GM13977 (cell line): ENCODE measurements at regions not wholly inside any gene's neighbourhood (a gene's known extent, or its start where the extent isn't known, plus 50 kb on each side); places are given as distances from the start of the nearest gene placed in this dataset.

Experiments
- DNase-seq: peaks from one replicate; pipeline ENCODE4 v3.0.0; 2012; ENCODE audit warnings: low spot score
- in situ Hi-C: fragments of 300-500 bp; cut with MboI; formaldehyde crosslinking; loops from one replicate; pipeline ENCODE4 v1.12.0; 2022; ENCODE audit warnings: low sequenced_read_pairs, low pct_unique_long_range_greater_than_20kb, mixed read lengths, inconsistent platforms; ENCODE audit not compliant: unreplicated experiment
- TF ChIP-seq, protein P1 (sequence below): IDR thresholded peaks from 2 replicates; pipeline ENCODE4 v1.5.1; 2012; ENCODE audit warnings: mild to moderate bottlenecking, control low read depth; ENCODE audit not compliant: insufficient read depth; ENCODE audit errors: extremely low read depth, missing control alignments

GRCh38 chr19:29029268-29029958, 183.5 kb downstream of the UQCRFS1 start:
- DNase-seq = no peak
- in situ Hi-C loops = no loop called here
- TF ChIP-seq, protein P1, sequence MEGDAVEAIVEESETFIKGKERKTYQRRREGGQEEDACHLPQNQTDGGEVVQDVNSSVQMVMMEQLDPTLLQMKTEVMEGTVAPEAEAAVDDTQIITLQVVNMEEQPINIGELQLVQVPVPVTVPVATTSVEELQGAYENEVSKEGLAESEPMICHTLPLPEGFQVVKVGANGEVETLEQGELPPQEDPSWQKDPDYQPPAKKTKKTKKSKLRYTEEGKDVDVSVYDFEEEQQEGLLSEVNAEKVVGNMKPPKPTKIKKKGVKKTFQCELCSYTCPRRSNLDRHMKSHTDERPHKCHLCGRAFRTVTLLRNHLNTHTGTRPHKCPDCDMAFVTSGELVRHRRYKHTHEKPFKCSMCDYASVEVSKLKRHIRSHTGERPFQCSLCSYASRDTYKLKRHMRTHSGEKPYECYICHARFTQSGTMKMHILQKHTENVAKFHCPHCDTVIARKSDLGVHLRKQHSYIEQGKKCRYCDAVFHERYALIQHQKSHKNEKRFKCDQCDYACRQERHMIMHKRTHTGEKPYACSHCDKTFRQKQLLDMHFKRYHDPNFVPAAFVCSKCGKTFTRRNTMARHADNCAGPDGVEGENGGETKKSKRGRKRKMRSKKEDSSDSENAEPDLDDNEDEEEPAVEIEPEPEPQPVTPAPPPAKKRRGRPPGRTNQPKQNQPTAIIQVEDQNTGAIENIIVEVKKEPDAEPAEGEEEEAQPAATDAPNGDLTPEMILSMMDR = no peak

DNA sequence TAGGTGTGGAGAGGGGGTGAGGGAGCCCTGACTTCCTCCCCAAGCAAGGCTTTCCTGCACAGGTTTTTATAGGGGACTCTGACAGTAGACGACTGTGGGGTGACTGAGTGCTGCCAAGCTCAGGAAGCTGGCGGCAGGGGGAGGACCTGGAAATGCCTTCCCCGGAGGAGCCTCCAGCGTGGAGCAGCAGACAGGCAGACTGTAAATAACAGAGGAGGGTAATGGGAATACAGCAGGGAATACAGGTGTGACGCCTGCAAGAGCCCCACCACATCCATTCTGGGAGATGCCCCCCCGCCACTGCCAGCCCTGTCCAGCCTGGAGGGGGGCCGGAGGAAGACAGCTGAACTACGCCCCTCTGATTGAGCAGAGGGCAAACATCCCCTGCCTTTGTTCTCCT, 190.4 kb downstream of the UQCRFS1 start:
- TF ChIP-seq, protein P1 = no peak
- DNase-seq = no peak
- in situ Hi-C loops = no loop called here

- DNase-seq = no peak
Measured at GRCh38 chr19:29022165-29022564, 190.8 kb downstream of the UQCRFS1 start.

GRCh38 chr19:29021232-29021916, 191.6 kb downstream of the UQCRFS1 start:
- no peak for DNase-seq
- in situ Hi-C loops = no loop called here
- TF ChIP-seq, protein P1 = no peak

More at GRCh38 chr19:29022165-29022564, 190.8 kb downstream of the UQCRFS1 start:
- TF ChIP-seq, protein P1 = no peak
- in situ Hi-C loops = no loop called here

- in situ Hi-C loops = no loop called here
- no peak for DNase-seq
- TF ChIP-seq, protein P1 = no peak
Measured at GRCh38 chr19:29019403-29019802, 193.5 kb downstream of the UQCRFS1 start.

DNA sequence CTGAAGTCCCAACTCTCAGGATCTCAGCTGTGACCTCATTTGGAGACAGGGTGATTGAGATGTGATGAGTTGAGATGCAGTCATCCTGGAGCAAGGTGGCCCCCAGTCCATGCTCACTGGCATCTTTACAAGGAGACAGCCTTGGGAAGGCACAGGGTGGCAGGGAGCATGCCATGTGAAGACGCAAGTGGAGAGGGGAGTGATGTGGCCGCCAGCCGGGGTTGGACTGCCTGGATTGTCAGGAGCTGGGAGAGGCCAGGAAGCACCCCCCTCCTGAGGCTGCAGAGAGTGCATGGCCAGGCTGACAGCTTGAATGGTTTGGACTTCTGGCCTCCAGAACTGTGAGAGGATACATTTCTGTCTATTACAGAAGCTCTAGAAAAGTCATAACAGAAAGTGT, 194.4 kb downstream of the UQCRFS1 start:
- TF ChIP-seq, protein P1 = no peak
- in situ Hi-C loops = no loop called here
- DNase-seq = no peak
